IPS-20b (cell line): ENCODE measurements at regions not wholly inside any gene's neighbourhood (a gene's known extent, or its start where the extent isn't known, plus 50 kb on each side); places are given as distances from the start of the nearest gene placed in this dataset.
"Not testable (repeated sequence)": the region's sequence is repeated elsewhere in the genome, so short reads cannot be mapped to it uniquely, and the experiment has no call there.

Source experiments
- H3K27ac ChIP-seq: one replicate; pipeline ENCODE4 v1.5.1; 2013; ENCODE audit warnings: low read length
- H3K27me3 ChIP-seq: 2 replicates; pipeline ENCODE4 v1.6.1; 2013; ENCODE audit warnings: mild to moderate bottlenecking, low read length, inconsistent platforms; ENCODE audit not compliant: insufficient read depth
- H3K36me3 ChIP-seq: 2 replicates; pipeline ENCODE4 v1.6.1; 2013; ENCODE audit warnings: low read depth, mild to moderate bottlenecking, inconsistent platforms, low read length, moderate library complexity; ENCODE audit not compliant: insufficient read depth
- H3K4me1 ChIP-seq: 2 replicates; pipeline ENCODE4 v1.6.1; 2013; ENCODE audit warnings: mild to moderate bottlenecking, control low read depth, inconsistent platforms, low read length, moderate library complexity; ENCODE audit not compliant: insufficient read depth
- H3K4me3 ChIP-seq: 2 replicates; pipeline ENCODE4 v1.5.1; 2013; ENCODE audit warnings: mild to moderate bottlenecking, low read length, inconsistent platforms
- H3K9ac ChIP-seq: 2 replicates; pipeline ENCODE4 v1.6.1; 2013; ENCODE audit warnings: low read depth, mild to moderate bottlenecking, inconsistent platforms, low read length, moderate library complexity
- H3K9me3 ChIP-seq: 2 replicates; pipeline ENCODE4 v1.6.1; 2013; ENCODE audit warnings: mild to moderate bottlenecking, low read depth, low read length, inconsistent platforms; ENCODE audit not compliant: insufficient read depth

- H3K27ac ChIP-seq, H3K4me1 ChIP-seq, H3K36me3 ChIP-seq, H3K27me3 ChIP-seq, H3K9ac ChIP-seq, H3K4me3 ChIP-seq: not testable (repeated sequence)
- peaks cover 34% of the 10 kb centered on the region for H3K9me3 ChIP-seq
These were observed 386.3 kb upstream of the DEFB115 start for GRCh38 chr20:30871127-30871526.

GRCh38 chr20:30872252-30872651, 385.2 kb upstream of the DEFB115 start:
- not testable (repeated sequence) for H3K27me3 ChIP-seq, H3K4me3 ChIP-seq, H3K9ac ChIP-seq, H3K27ac ChIP-seq, H3K4me1 ChIP-seq, H3K36me3 ChIP-seq
- peaks cover 31% of the 10 kb centered on the region for H3K9me3 ChIP-seq

- H3K4me3 ChIP-seq, H3K4me1 ChIP-seq, H3K9ac ChIP-seq, H3K27ac ChIP-seq, H3K27me3 ChIP-seq, H3K36me3 ChIP-seq: not testable (repeated sequence)
- H3K9me3 ChIP-seq: peaks cover 21% of the 10 kb centered on the region
These were observed 381.6 kb upstream of the DEFB115 start for GRCh38 chr20:30875868-30876267.

GRCh38 chr20:30891400-30891799, 366.1 kb upstream of the DEFB115 start:
- H3K27ac ChIP-seq, H3K36me3 ChIP-seq, H3K9ac ChIP-seq, H3K4me1 ChIP-seq: not testable (repeated sequence)
- Histone ChIP-seq H3K9me3 (peaks cover 12% of the 10 kb centered on the region), H3K27me3 (peaks cover 29% of the 10 kb centered on the region; the same call in 1 of the 2 replicates), H3K4me3 (peak overlapping the region; percentile 40; the same call in 1 of the 2 replicates)

- no peaks in the 10 kb centered on the region for H3K36me3 ChIP-seq
- H3K27me3 ChIP-seq: peaks cover 29% of the 10 kb centered on the region; the same call in 1 of the 2 replicates
- H3K9me3 ChIP-seq: peaks cover 12% of the 10 kb centered on the region
- no peaks in the 10 kb centered on the region for H3K4me1 ChIP-seq
- no peak overlapping the region for H3K27ac ChIP-seq
- H3K4me3 ChIP-seq: no peak overlapping the region; the same call in 1 of the 2 replicates
- no peak overlapping the region for H3K9ac ChIP-seq
These were observed 364.7 kb upstream of the DEFB115 start for GRCh38 chr20:30892541-30893345.

GRCh38 chr20:30893346-30894314, 363.8 kb upstream of the DEFB115 start:
- H3K27ac ChIP-seq, H3K9me3 ChIP-seq, H3K9ac ChIP-seq, H3K36me3 ChIP-seq, H3K4me1 ChIP-seq: not testable (repeated sequence)
- Histone ChIP-seq H3K4me3 (peak overlapping the region; percentile 22; the same call in 1 of the 2 replicates), H3K27me3 (peaks cover 33% of the 10 kb centered on the region; the same call in 1 of the 2 replicates)

- H3K4me1 ChIP-seq, H3K4me3 ChIP-seq, H3K27ac ChIP-seq, H3K36me3 ChIP-seq, H3K9me3 ChIP-seq, H3K9ac ChIP-seq: not testable (repeated sequence)
- H3K27me3 ChIP-seq: peaks cover 37% of the 10 kb centered on the region; the same call in 1 of the 2 replicates
These were observed 362.6 kb upstream of the DEFB115 start for GRCh38 chr20:30894707-30895353.

- not testable (repeated sequence) for H3K27ac ChIP-seq, H3K36me3 ChIP-seq, H3K4me1 ChIP-seq, H3K9me3 ChIP-seq, H3K9ac ChIP-seq, H3K4me3 ChIP-seq
- peaks cover 41% of the 10 kb centered on the region; the same call in 1 of the 2 replicates for H3K27me3 ChIP-seq
These were observed 362.1 kb upstream of the DEFB115 start for GRCh38 chr20:30895354-30895711.

GRCh38 chr20:30899370-30900079, 357.9 kb upstream of the DEFB115 start:
- not testable (repeated sequence) for H3K36me3 ChIP-seq

GRCh38 chr20:30900080-30900719, 357.3 kb upstream of the DEFB115 start:
- Histone ChIP-seq H3K4me3 (peak overlapping the region; percentile 56; the same call in 1 of the 2 replicates), H3K27me3 (peaks cover 21% of the 10 kb centered on the region; the same call in 1 of the 2 replicates)
- not testable (repeated sequence) for H3K27ac ChIP-seq, H3K4me1 ChIP-seq, H3K9ac ChIP-seq, H3K9me3 ChIP-seq, H3K36me3 ChIP-seq

More at GRCh38 chr20:30899370-30900079, 357.9 kb upstream of the DEFB115 start:
- not testable (repeated sequence) for H3K27ac ChIP-seq, H3K9ac ChIP-seq, H3K9me3 ChIP-seq, H3K4me1 ChIP-seq
- Histone ChIP-seq H3K27me3 (peaks cover 28% of the 10 kb centered on the region; the same call in 1 of the 2 replicates), H3K4me3 (peak overlapping the region; percentile 56; the same call in 1 of the 2 replicates)
